GM18498 (cell line): ENCODE measurements at regions not wholly inside any gene's neighbourhood (a gene's known extent, or its start where the extent isn't known, plus 50 kb on each side); places are given as distances from the start of the nearest gene placed in this dataset.

Source experiments
- ATAC-seq: cut with Tn5 transposase; IDR thresholded peaks from one replicate; pipeline ENCODE4 v1.9.1; 2021; ENCODE audit warnings: mild to moderate bottlenecking, moderate library complexity; ENCODE audit not compliant: unreplicated experiment

DNA sequence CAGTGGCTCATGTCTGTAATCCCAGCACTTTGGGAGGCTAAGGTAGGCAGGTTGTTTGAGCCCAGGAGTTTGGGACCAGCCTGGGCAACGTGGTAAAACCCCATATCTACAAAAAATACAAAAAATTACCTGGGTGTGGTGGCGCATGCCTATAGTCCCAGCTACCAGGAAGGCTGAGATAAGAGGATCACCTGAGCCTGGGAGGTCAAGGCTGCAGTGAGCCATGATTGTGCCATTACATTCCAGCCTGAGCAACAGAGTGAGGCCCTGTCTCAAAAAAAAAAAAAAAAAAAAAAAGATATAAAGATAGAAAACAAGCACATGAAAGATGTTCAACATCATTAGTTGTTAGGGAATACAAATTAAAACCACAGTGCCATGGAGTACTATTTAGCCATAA lies 65.3 kb upstream of the UGP2 start:
- ATAC-seq, result no peak

DNA sequence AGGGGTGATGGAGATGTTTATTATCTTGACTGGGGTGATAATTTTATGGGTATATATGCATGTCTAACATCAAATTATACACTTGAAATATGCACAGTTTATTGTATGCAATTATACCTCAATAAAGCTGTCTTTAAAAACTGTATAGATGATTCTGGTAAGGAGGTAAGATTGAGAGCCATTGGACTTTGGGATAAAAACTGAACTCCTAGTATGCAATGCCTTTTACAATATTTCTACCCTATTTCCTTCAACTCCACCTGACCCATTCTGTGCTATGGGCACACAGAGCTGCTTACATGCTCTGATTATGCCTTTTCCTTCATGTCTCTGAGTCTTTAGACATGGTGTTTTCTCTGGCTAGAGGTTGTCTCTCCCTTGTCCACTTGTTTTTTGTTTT lies 63.9 kb upstream of the UGP2 start:
- ATAC-seq, result no peak

DNA sequence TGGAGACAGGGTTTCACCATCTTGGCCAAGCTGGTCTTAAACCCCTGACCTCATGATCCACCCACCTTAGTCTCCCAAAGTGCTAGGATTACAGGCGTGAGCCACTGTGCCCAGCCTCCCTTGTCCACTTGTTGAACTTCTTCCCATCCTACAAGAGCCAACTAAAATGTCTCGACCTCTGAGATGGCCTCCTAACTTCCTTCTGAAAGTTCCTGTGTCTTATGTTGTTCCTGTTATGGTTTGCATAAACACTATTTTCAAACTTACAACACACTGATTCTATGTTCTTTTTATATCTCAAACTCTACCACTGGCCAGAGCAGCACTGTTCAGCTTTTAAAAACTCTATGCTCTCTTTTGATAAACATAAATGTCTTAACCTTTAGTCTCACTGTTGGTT lies 63.3 kb upstream of the UGP2 start:
- no peak for ATAC-seq

DNA sequence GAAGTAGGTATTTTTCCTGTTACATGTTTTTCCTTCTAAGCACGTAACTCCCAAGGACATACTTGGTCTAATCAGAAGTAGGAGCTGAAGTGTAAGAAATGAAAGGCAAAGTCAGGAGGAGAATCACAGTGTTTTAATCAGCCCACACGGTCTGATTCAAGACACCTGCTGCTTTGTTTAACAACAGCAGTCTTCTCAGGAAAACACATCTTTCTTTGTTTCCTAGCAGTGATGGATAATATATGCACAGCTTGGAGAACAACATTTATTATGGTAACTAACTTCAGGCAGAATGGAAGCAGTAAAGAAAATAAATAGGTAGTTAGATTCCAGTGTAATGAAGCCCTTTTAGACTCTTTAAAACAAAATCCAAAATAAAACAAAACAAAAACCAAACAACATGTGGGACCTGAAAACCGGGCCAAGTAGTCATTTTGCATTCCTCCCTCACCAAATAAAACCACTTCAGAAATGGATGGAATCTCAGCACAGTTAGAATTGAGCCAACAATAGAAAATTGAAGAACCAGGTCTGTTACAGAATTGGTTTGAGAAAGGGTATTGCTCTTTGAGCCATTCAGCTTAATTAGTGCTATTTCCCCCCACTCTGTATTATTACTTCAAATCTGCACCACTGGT lies 61.1 kb upstream of the UGP2 start:
- ATAC-seq, result no peak

DNA sequence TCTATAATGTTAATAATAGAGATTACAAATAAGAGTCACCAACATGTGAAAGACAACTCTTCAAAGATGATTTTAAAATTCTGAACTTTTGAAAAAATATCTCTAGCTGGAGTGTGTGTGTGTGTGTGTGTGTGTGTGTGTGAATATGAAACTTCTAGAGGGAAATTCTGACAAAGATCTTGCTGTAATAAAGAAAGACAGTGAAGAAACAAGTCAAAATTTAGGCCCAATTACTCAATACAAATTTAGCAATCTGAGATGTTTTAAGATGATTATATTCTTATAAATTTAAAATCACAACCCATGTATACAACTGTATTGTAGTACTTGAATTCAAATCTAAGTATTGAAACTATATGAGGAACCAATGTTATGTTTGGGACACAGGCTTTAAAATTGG lies 57.2 kb upstream of the UGP2 start:
- ATAC-seq, result no peak

DNA sequence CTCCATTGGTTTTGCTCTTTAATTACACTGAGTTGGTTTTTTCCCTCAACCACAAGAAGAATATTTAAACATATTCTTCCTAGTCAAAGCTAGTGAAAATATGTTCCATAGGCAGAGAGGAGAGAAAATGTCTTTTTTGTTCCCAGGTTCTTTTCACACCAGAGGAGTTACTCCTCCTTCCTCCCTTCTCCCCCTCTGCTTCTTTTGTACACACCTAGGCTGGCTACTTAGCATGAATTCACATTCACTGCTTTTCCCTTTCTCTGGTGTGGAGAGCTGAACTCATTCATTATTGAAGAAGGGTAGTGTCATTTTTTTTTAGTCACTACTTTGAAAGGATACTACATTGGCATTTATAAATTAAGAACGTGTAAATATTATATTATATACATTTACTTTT lies 56.6 kb upstream of the UGP2 start:
- no peak for ATAC-seq

DNA sequence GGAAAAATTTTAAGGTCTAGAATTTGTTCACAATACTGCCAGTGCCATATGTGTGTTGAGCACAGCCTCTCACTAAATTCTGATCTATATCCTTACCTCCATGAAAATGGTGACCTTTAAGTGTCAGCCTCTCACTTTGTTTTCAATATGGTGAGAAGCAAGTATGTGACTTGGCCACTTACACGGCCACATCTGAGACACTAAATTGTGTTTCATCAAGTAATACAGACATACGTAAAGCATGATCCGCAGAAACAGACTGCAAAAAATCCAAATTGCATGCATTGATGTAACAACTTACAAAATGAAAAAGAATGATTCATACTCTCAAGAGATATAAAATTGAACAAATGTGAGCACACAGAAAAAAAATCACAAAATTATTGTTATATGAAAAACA lies 55.2 kb upstream of the UGP2 start:
- ATAC-seq, result no peak

DNA sequence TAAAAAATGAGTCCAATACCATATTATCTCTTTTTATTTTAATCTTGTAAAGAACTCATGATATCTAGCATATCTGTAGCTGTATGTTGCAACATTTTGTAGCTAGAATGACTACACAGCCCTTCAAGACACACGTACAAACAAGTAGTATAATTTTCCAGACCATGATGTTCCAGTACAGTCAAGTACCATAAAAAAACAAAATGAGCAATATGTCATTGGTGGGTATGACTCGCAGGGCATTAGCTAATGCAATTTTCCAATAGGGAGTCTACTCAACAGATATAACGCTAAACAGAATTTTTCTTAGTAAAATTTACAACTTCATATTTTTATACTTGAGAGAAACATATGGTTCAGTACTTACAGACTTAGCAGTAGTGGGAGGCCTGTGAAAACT lies 53.6 kb upstream of the UGP2 start:
- no peak for ATAC-seq

DNA sequence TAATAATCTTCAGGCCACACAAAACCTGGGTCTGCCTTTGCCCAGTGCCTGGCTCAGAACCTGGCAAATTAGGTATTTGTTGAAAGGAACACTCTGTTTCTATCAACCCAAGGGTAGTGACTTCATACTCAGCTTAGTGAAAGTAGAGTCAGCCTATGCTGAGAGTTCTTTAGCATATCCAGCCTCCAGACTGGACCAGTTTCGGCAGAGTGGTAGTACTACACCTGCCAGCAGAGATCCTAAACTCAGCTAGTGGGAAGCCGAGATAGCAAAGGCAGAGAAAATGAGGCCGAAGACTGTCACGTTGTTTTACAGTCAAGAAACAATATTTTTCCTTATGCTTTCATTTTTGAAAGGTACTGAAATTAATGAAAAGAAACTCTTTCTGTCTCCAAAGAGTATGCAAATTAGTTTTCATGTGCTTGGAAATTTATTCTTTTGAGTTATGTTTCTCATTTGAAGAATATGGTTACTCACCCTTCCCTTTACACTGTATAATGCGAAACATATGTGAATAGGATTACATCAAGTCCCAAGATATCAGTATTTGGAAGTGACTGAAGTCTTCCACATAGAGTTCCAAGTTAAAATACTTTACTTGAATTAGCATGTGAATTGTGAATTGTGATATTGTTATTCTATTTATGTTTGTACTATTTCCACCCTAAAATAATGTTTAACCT lies 52.2 kb upstream of the UGP2 start:
- no peak for ATAC-seq

DNA sequence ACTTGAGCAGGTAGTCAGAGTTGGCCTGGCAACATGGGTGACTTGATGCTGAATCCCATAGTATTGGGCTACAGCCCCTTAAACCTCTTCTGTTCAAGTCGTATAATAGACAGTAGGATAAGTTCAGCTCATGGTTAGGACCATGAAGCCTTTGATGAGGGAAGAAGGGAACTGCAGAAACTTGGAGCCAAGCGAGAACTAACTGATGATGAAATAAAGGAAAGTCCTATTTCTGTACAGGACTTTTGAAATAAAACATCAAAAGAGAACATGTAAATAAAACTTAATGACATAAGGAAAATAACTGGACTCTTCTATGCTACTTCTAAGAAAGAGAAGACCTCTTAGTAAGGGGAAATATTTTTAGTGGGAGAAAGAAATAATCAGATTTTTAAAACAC lies 51.2 kb upstream of the UGP2 start:
- no peak for ATAC-seq

DNA sequence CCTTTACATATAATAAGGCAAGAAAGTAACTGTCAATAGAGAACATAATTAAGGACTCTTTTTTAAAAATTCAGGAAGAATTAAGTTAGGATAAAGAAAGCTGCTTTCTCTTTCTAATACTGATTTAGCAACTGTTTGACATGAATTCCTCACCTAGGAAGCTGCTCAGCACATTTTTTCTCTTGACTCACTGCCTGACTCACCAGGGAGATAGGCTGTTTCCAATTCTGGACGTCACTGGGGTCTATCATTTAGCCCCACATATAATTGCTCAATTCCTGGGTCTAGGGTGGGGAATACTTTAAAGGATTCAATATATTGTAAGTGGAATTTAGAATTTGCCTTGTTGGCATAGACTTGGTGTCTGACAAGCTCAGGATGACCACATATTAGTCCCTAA lies 50.8 kb upstream of the UGP2 start:
- no peak for ATAC-seq

DNA sequence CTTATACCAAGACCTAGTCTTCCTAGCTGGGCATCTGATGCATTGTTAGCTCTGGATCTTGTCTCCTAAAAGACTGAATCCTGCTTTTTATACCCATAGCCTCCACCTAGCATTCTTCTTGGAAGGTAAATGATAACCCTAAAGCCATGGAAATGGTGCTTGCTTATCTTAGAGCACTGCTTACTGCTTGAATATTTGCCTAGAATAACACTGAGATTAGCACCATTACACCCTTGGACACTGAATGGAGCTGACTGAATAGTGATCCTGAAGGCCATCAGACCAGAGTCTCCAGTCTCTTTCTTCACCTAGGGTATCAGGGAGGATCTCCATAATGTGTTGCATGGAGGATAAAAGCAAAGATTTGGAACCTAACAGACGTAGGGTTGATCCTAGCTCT lies 50.3 kb upstream of the UGP2 start:
- ATAC-seq, result no peak
